ENCODE measurements at regions not wholly inside any gene's neighbourhood (a gene's known extent, or its start where the extent isn't known, plus 50 kb on each side); places are given as distances from the start of the nearest gene placed in this dataset.

DNA sequence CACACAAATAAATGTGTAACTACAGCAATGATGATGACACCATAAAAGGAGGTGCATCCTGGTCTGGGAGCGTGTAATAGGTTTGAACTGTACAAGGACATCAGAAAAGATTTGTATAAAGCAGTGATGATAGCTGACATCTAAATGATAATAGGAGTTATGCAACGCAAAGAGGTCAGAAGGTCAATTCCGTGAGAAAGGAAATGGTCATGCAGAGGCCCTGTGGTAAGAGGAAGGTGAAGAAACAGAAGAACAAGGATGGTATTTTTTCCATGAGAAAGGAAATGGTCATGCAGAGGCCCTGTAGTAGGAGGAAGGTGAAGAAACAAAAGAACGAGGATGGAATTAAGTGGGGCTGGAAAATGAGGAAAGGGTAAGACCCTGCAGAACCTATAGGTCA lies 106.7 kb upstream of the TMPO start:
- no peak for TF ChIP-seq CTCF (IDR thresholded peaks at IDR 0.05; ENCODE audit: partially characterized antibody, unreplicated experiment)
- no peaks in the 10 kb centered on the region for H3K4me1 Mint-ChIP-seq (ENCODE audit: low read depth, unreplicated experiment)
- H3K36me3 Mint-ChIP-seq (ENCODE audit: unreplicated experiment), result peaks cover 4% of the 10 kb centered on the region
- H3K9me3 Mint-ChIP-seq (ENCODE audit: unreplicated experiment), result no peaks in the 10 kb centered on the region
- H3K4me3 Mint-ChIP-seq (ENCODE audit: unreplicated experiment), result no peak overlapping the region
- H3K27ac Mint-ChIP-seq (ENCODE audit: unreplicated experiment), result no peak overlapping the region
- no peaks in the 10 kb centered on the region for H3K27me3 Mint-ChIP-seq (ENCODE audit: unreplicated experiment)
- DNase-seq, result no peak

DNA sequence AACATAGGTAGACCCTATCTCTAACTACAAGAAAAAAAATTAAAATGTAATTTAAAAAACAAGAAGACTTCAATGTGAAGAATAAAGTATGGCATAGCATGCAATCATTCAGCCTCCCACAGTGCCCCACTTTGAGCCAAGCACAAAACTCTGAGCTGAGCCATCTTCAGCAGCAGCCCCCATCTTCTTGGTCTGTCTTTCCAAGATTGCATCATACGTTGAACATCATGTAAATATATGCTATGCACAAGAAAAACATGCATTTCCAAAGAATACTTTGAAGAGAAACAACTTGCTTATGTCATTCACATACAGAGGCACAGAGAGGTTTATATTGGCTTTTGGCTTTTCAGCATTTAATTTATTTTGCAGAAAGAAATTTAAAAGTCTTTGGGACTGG lies 105.8 kb upstream of the TMPO start:
- no peak for DNase-seq
- no peaks in the 10 kb centered on the region for H3K27me3 Mint-ChIP-seq (ENCODE audit: unreplicated experiment)
- no peak for TF ChIP-seq CTCF (IDR thresholded peaks at IDR 0.05; ENCODE audit: partially characterized antibody, unreplicated experiment)
- no peaks in the 10 kb centered on the region for H3K9me3 Mint-ChIP-seq (ENCODE audit: unreplicated experiment)
- H3K36me3 Mint-ChIP-seq (ENCODE audit: unreplicated experiment), result peaks cover 4% of the 10 kb centered on the region
- no peak overlapping the region for H3K27ac Mint-ChIP-seq (ENCODE audit: unreplicated experiment)
- no peaks in the 10 kb centered on the region for H3K4me1 Mint-ChIP-seq (ENCODE audit: low read depth, unreplicated experiment)
- H3K4me3 Mint-ChIP-seq (ENCODE audit: unreplicated experiment), result no peak overlapping the region

- no peak overlapping the region for H3K27ac Mint-ChIP-seq (ENCODE audit: unreplicated experiment)
- H3K4me1 Mint-ChIP-seq (ENCODE audit: low read depth, unreplicated experiment), result no peaks in the 10 kb centered on the region
- no peak for DNase-seq
- peaks cover 4% of the 10 kb centered on the region for H3K36me3 Mint-ChIP-seq (ENCODE audit: unreplicated experiment)
- no peaks in the 10 kb centered on the region for H3K27me3 Mint-ChIP-seq (ENCODE audit: unreplicated experiment)
- H3K9me3 Mint-ChIP-seq (ENCODE audit: unreplicated experiment), result no peaks in the 10 kb centered on the region
- H3K4me3 Mint-ChIP-seq (ENCODE audit: unreplicated experiment), result no peak overlapping the region
- TF ChIP-seq CTCF (IDR thresholded peaks at IDR 0.05; ENCODE audit: partially characterized antibody, unreplicated experiment), result no peak
Measured at GRCh38 chr12:98410356-98410755, 105.0 kb upstream of the TMPO start.

DNA sequence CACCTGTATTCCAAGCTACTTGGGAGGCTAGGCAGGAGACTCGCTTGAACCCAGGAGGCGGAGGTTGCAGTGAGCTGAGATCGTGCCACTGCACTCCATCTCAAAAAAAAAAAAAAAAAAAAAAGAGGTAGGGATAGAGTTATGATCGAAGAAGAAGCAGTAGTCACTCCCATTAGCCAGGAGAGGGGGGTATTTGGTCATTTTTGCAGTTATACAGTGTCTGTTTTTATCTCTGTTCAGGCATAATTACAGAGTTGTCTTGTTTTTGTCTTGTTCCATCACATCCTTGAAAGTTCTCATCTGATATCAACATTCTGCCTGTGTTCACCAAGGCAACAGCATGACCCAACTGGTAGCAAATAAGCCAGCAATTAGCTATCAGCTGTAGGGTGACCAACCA lies 98.5 kb upstream of the TMPO start:
- peaks cover 4% of the 10 kb centered on the region for H3K9me3 Mint-ChIP-seq (ENCODE audit: unreplicated experiment)
- H3K27ac Mint-ChIP-seq (ENCODE audit: unreplicated experiment), result no peak overlapping the region
- no peak overlapping the region for H3K4me3 Mint-ChIP-seq (ENCODE audit: unreplicated experiment)

GRCh38 chr12:98417266-98417665 lies 98.1 kb upstream of the TMPO start:
- Mint-ChIP-seq H3K9me3 (ENCODE audit: unreplicated experiment) (peaks cover 4% of the 10 kb centered on the region), H3K27me3 (ENCODE audit: unreplicated experiment) (peaks cover 2% of the 10 kb centered on the region), H3K36me3 (ENCODE audit: unreplicated experiment) (no peaks in the 10 kb centered on the region), H3K4me1 (ENCODE audit: low read depth, unreplicated experiment) (peaks cover 18% of the 10 kb centered on the region), H3K27ac (ENCODE audit: unreplicated experiment) (peak overlapping the region; percentile 4), H3K4me3 (ENCODE audit: unreplicated experiment) (peak overlapping the region; percentile 25)
- no peak for TF ChIP-seq CTCF (IDR thresholded peaks at IDR 0.05; ENCODE audit: partially characterized antibody, unreplicated experiment)
- DNase-seq, result no peak

More for the DNA sequence above, 98.5 kb upstream of the TMPO start:
- Mint-ChIP-seq H3K27me3 (ENCODE audit: unreplicated experiment) (peaks cover 2% of the 10 kb centered on the region), H3K36me3 (ENCODE audit: unreplicated experiment) (no peaks in the 10 kb centered on the region), H3K4me1 (ENCODE audit: low read depth, unreplicated experiment) (peaks cover 18% of the 10 kb centered on the region)
- DNase-seq, result no peak
- TF ChIP-seq CTCF (IDR thresholded peaks at IDR 0.05; ENCODE audit: partially characterized antibody, unreplicated experiment), result no peak

Data from glutamatergic neuron (in vitro differentiated cells).